ENCODE measurements at regions not wholly inside any gene's neighbourhood (a gene's known extent, or its start where the extent isn't known, plus 50 kb on each side); places are given as distances from the start of the nearest gene placed in this dataset.
A peak's percentile ranks its signal among the peaks of the same experiment; 100 is the strongest.
"Not testable (repeated sequence)": the region's sequence is repeated elsewhere in the genome, so short reads cannot be mapped to it uniquely, and the experiment has no call there.

DNA sequence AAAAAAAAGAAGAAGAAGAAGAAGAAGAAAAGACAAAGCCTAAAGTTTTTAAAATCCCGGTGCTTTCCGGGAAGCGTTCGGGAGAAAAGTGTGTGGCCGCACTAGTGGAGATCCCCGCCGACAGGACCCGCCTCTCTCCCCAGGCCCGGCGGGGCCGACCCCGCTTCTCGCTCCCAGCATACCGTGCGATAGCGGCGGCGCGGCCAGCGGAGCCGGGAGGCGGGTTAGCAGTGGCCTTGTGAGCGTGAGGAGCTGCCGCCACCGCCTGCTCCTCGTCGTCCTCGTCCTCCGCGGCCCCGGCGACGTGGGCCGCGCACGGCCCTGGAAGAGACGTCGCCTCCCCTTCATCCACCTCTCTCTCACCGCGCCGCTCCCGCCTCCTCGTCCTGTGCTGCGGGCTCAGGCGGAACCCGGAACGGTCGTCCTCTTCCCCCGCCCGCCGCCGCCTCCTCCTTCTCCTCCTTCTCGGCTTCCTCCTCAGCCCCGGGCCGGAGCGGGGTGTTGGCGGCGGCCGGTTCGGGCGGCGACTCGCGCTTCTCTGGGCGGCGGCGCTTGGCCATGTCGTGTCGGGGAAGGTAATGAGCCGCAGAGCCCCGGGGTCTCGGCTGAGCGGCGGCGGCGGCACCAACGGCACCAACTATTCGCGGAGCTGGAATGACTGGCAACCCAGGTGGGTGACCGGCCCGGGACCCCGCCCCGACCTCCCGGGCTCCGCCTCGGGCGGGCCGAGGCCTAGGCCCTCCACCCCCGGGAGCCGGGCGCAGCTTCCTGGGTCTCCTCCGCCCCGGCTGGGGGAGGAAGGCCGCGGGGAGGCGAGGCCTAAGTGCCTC is 62.6 kb upstream of the CDR2 start:
- peak; percentile 64 for DNase-seq (ENCODE audit: low read depth)

- not testable (repeated sequence) for DNase-seq (ENCODE audit: low read depth)
Observed at GRCh38 chr16:22436326-22436822, 62.0 kb upstream of the CDR2 start.

DNA sequence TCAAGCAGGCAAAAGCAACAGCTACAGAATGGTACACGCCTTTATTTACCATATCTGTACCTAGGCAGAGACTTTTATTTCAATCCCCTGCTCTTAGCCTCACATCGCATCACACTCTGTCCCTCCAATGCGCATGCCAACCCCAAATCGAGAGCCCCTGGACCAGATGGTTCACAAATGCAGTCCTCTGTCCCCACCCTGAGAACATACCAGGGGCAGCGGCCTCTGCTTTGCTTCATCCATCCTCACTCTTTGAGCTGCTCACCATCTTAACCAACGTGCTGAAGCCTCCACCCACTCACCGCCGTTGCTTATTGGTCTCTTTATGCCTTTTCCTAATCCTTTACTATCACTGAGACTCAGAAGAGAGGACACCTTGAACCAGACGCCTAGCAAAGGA is 56.9 kb upstream of the CDR2 start:
- DNase-seq (ENCODE audit: low read depth): not testable (repeated sequence)

- DNase-seq (ENCODE audit: low read depth): no peak
Observed at GRCh38 chr16:22428654-22429053, 54.2 kb upstream of the CDR2 start.

GRCh38 chr16:22427556-22427955 is 53.1 kb upstream of the CDR2 start:
- DNase-seq (ENCODE audit: low read depth): no peak

GRCh38 chr16:22425847-22426246 is 51.4 kb upstream of the CDR2 start:
- no peak for DNase-seq (ENCODE audit: low read depth)

DNA sequence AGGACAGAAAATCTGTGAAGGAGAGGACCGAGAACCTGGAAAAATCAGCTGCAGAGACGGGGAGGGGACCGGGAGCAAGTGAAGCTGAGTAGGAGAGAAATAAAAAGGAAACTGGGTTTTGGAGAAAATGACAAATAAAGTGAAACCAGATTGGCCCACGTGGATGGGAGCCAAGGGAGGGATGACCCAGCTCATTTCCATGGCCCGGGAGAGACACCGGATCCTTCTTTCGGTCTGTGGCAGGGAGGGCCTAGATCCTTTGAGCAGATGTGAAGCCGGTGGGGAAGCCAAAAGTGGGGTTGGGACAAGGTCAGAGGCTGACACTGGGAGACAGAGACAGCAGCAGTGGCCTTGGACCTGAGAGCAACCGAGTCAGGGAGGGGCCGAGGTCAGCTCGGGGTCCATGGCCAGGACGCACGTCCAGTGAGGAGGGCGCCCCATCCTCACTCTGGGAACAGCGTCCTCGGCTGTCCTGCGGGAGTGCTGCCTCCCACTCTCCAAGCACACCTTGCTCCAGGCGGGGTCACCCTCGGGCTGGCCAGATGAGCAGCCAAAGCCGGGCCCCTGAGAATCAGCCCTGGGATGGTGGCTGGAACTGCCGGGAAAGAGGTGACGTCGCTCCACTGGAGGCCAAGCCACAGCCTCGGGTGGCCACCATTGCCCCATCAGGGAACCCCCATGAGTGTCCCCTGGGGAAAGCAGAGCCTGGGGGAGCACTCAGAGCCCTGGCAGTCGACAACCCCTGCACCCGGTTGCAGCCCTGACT is 50.8 kb upstream of the CDR2 start:
- no peak for DNase-seq (ENCODE audit: low read depth)

GRCh38 chr16:22424161-22424937 is 49.9 kb upstream of the CDR2 start:
- no peak for DNase-seq (ENCODE audit: low read depth)
